ENCODE measurements at regions not wholly inside any gene's neighbourhood (a gene's known extent, or its start where the extent isn't known, plus 50 kb on each side); places are given as distances from the start of the nearest gene placed in this dataset.

DNA sequence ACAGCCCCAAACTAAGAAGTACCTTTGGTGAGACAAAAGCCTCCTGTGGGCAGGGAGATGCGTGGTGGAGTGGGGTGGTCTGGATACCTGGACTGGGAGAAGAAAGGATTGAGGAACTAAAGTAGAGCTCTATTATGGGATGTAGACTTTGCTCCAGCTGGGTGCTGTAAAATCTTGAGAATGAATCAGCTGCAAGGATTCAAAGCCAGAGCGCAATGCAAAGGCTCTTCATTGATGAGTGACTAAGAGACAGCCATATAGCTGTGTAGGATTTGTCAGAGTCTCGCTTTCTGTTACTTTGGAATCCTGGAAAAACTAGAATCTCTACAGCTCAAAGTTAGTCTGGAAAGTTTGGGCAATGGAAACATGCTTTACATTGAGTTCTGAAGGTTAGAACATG, 159.9 kb downstream of the TAF11L14 start:
- in situ Hi-C loops (cut with HindIII; ENCODE audit: low pct_unique_long_range_greater_than_20kb, low sequenced_read_pairs) (no loop called here), intact Hi-C loops (cut with micrococcal nuclease; ENCODE audit: unreplicated experiment) (no loop called here)
- no TSS peak for BruUV-seq (replicated peaks)
- DNase-seq (ENCODE audit: low read depth, low spot score) (no peak), ATAC-seq (no peak)
- Histone ChIP-seq H3K4me3 (ENCODE audit: low read depth in 2 of 2, low read length in 2 of 2) (no peak overlapping the region), H3K27me3 (ENCODE audit: control insufficient read depth, insufficient read depth, low read length) (no peaks in the 10 kb centered on the region), H3K36me3 (ENCODE audit: control insufficient read depth, insufficient read depth, low read length) (no peaks in the 10 kb centered on the region), H3K27ac (ENCODE audit: low read length) (no peak overlapping the region), H3K9me3 (ENCODE audit: control insufficient read depth, insufficient read depth, low read depth, low read length) (no peaks in the 10 kb centered on the region), H3K4me1 (ENCODE audit: control insufficient read depth, insufficient read depth, low read length) (no peaks in the 10 kb centered on the region)
- ChIA-PET CTCF (no interaction called here), POLR2A (no interaction called here)
- TF ChIP-seq, protein P1, sequence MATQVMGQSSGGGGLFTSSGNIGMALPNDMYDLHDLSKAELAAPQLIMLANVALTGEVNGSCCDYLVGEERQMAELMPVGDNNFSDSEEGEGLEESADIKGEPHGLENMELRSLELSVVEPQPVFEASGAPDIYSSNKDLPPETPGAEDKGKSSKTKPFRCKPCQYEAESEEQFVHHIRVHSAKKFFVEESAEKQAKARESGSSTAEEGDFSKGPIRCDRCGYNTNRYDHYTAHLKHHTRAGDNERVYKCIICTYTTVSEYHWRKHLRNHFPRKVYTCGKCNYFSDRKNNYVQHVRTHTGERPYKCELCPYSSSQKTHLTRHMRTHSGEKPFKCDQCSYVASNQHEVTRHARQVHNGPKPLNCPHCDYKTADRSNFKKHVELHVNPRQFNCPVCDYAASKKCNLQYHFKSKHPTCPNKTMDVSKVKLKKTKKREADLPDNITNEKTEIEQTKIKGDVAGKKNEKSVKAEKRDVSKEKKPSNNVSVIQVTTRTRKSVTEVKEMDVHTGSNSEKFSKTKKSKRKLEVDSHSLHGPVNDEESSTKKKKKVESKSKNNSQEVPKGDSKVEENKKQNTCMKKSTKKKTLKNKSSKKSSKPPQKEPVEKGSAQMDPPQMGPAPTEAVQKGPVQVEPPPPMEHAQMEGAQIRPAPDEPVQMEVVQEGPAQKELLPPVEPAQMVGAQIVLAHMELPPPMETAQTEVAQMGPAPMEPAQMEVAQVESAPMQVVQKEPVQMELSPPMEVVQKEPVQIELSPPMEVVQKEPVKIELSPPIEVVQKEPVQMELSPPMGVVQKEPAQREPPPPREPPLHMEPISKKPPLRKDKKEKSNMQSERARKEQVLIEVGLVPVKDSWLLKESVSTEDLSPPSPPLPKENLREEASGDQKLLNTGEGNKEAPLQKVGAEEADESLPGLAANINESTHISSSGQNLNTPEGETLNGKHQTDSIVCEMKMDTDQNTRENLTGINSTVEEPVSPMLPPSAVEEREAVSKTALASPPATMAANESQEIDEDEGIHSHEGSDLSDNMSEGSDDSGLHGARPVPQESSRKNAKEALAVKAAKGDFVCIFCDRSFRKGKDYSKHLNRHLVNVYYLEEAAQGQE (IDR thresholded peaks at IDR 0.05; ENCODE audit: insufficient read depth in 1 of 2, low read depth in 2 of 2, low read length in 1 of 2): no peak
- no peak for TF ChIP-seq POLR2AphosphoS5 (IDR thresholded peaks at IDR 0.05; ENCODE audit: low read depth, low read length)

DNA sequence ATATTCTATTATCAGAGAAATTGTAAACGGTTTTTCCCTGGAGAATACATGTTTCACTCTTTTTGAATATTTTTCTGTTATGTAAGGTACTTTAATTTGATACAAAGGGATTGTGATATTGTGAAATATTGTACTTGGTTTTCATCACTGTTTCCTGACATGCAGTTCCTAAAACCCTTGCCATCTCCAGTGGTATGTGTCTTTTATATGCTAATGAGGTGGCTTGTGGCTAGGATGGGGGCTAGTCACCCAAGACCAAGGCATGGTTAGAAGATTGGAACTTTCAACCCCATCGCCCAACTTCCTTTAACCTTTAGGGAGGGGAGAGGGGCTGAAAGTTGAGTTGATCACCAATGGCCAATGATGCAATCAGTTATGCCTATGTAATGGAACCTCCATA, 160.6 kb downstream of the TAF11L14 start:
- Histone ChIP-seq H3K9me3 (ENCODE audit: control insufficient read depth, insufficient read depth, low read depth, low read length) (no peaks in the 10 kb centered on the region), H3K4me3 (ENCODE audit: low read depth in 2 of 2, low read length in 2 of 2) (no peak overlapping the region), H3K27ac (ENCODE audit: low read length) (no peak overlapping the region), H3K4me1 (ENCODE audit: control insufficient read depth, insufficient read depth, low read length) (no peaks in the 10 kb centered on the region), H3K27me3 (ENCODE audit: control insufficient read depth, insufficient read depth, low read length) (no peaks in the 10 kb centered on the region), H3K36me3 (ENCODE audit: control insufficient read depth, insufficient read depth, low read length) (no peaks in the 10 kb centered on the region)
- CTCF ChIA-PET: no interaction called here
- intact Hi-C loops (cut with micrococcal nuclease; ENCODE audit: unreplicated experiment) (no loop called here), in situ Hi-C loops (cut with HindIII; ENCODE audit: low pct_unique_long_range_greater_than_20kb, low sequenced_read_pairs) (no loop called here)
- DNase-seq (ENCODE audit: low read depth, low spot score): no peak
- BruUV-seq (replicated peaks): no TSS peak
- POLR2A ChIA-PET: no interaction called here
- no peak for TF ChIP-seq SIN3A (IDR thresholded peaks at IDR 0.05; ENCODE audit: borderline replicate concordance, insufficient read depth, low read depth, low read length)
- no peak for TF ChIP-seq TCF7L2 (IDR thresholded peaks at IDR 0.05; ENCODE audit: low read depth, low read length)
- TF ChIP-seq, protein P2, sequence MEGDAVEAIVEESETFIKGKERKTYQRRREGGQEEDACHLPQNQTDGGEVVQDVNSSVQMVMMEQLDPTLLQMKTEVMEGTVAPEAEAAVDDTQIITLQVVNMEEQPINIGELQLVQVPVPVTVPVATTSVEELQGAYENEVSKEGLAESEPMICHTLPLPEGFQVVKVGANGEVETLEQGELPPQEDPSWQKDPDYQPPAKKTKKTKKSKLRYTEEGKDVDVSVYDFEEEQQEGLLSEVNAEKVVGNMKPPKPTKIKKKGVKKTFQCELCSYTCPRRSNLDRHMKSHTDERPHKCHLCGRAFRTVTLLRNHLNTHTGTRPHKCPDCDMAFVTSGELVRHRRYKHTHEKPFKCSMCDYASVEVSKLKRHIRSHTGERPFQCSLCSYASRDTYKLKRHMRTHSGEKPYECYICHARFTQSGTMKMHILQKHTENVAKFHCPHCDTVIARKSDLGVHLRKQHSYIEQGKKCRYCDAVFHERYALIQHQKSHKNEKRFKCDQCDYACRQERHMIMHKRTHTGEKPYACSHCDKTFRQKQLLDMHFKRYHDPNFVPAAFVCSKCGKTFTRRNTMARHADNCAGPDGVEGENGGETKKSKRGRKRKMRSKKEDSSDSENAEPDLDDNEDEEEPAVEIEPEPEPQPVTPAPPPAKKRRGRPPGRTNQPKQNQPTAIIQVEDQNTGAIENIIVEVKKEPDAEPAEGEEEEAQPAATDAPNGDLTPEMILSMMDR (IDR thresholded peaks at IDR 0.05): no peak
- no peak for TF ChIP-seq POLR2AphosphoS5 (IDR thresholded peaks at IDR 0.05; ENCODE audit: low read depth, low read length)
- TF ChIP-seq, protein P1 (IDR thresholded peaks at IDR 0.05; ENCODE audit: insufficient read depth in 1 of 2, low read depth in 2 of 2, low read length in 1 of 2): no peak
- ATAC-seq: no peak
